NCI-H1105 treated with DMSO at 0.1 percent for 48 hours (cell line): ENCODE measurements at regions not wholly inside any gene's neighbourhood (a gene's known extent, or its start where the extent isn't known, plus 50 kb on each side); places are given as distances from the start of the nearest gene placed in this dataset.

Experiments
- DNase-seq: peaks from one replicate; lab custom pipeline; 2025; lab: John Stamatoyannopoulos, UW

DNA sequence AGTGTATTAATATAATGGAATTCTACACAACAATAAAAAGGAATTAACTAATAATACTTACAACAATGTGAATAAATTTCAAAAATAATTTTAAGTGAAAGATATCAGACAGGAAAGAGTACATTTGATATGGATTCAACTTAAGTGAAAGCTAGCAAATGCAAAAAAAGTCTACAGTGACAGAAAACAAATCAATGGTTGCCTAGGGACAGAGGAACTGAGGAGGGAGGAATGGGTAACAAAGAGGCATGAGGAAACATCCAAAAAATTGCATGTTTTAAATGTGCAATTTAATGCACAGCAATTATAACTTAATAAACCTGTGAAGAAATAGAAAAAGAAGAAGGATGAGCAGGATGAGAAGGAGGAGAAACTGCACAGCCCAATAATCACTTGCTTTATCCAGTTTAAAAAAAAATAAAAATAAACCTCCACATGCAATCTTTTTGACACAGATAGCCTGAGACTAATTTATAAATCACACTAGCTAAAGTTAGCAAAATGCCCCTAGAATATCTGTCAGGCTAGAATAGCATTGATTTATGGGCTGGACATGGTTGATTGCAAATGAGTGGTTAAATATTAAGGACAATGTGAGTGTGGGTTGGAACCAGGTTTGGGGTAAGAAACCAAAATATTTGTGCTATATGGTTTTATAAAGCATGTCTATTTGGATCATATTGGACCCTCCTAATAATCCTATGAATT, 1089.1 kb downstream of the TRHDE start:
- DNase-seq, result no peak

DNA sequence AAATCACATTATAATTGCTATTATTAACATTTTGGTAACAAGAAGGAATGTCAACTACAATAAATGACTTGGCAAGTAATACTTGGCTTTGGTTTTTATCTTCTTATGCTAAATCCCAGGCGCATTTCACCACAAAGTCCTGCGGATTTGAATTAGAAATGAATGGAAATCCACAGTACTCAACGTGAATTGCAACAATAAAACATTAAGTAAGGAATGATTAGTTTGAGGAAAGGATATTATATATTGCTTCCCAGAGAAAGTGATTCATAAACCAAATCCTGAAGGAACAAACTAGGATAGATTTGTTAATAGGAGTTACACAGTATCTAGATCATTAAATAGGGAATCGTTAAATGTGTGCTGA, 1089.7 kb downstream of the TRHDE start:
- no peak for DNase-seq

DNA sequence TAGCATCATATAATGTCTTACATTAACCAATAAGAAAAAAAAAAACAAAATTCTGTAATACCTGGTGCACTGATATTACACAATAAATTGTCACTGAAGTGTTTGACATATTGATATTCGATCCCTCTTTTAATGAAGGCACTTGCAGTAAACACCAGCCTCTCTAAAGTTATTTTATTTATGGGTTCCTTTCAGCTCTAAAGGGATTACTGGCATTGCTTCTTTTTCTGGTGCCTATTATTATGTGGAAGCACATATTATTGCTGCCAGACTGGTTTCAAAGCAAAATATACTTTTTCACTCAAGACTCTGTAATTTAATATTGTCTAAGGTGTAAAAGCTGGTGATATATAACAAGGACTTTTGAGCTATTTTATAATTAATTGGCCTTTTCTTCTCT, 1090.5 kb downstream of the TRHDE start:
- DNase-seq, result peak; percentile 40

DNA sequence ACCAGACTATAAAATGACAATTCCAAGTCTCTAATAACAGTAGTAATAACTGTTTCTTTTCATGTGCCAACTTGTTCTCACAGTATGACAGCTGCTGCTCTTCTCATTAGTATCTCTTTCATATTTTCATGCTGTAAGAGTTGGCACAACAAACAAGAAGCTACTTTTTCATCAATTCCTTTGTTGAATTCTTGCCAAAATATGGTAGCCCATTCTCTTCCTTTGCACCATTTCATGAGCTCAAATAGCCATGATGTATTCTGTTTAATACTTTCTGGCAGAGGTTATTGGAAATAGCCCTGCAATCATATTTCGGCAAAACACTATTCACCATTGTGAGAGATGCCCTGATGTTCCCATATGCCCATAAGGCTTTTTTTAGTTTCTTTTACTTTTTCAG, 1100.7 kb downstream of the TRHDE start:
- peak; percentile 89 for DNase-seq

DNA sequence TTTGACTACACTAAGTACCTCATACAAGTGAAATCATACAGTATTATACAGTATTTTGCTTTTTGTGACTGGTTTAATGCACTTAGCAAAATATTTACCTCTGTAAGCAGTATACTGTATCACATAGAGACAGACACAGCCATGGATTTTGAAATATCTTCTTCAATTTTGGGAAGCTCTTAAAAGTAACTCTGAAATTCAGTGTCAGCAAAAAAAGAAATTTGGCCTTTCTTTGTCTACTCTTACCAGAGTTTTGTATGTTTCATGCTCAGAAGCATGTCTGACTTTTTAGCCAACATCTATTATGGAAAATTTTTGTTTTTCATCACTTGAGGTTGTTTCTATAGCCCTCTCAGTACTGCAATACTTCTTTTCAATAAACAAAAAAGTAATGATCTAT, 1102.2 kb downstream of the TRHDE start:
- DNase-seq, result no peak

DNA sequence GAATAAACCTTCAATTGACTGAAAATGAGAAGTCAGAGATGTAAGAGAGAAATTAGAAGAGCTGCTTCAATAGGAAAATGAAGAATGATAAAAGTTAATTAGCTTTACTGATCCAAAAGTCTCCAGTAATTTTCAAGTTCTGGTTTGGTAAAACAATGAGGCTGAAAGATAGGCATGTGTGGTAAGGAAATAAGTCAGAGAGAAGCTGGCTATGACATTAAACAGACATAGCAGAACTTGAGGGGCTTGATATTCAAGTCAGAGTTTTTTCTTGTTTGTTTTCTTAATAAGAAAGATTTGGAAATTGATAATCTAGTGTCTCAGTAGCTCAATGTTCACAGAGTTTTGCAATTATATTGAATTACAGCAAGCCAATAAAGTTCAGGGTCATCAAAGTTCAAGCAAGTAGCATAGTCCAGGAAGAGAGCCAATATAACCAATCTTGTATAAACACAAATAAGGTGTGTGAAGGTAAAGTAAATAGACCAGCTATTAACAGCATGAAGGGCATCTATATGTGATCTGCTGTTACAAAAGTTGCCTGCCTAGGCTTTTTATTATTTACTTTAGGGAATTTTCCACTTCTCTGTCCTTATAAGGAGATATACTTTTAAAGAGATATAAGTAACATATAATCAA, 1111.5 kb downstream of the TRHDE start:
- DNase-seq, result peak; percentile 87

DNA sequence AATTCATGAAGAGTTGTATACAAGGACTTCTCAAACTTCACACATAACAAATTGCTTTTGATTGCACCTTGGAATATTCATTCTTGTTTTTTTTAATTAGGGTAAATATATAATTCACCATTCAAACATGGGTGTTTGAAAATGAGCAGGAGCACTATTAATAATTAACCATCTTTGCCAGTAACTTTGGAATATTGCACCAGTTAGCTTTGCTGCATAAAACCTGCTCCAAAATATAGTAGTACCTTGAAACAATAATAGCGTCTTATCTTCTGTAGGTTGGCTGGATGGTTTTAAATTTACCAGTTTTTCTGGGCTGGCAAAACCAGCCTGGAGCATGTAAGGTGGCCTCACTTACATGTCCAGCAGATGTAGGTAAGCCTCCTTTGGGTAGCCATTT, 1112.4 kb downstream of the TRHDE start:
- no peak for DNase-seq

DNA sequence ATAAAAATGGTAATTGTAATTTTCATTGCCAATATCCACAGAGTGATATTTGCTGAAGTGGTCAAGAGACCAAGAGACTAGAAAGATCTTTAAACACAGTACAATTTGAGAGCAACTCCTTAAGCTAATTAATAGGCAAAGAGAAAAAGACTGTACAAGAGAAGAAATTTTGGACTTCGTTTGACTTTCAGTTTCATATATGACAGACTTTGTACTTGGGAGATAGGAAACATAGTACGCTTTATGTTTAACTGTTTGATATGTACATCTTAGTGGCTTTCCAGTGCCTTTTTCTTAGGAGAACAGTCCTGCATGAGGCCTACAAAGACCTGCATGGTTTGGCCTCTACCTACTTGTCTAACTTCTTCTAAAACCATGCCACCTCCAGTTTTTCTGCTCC, 1118.1 kb downstream of the TRHDE start:
- no peak for DNase-seq

DNA sequence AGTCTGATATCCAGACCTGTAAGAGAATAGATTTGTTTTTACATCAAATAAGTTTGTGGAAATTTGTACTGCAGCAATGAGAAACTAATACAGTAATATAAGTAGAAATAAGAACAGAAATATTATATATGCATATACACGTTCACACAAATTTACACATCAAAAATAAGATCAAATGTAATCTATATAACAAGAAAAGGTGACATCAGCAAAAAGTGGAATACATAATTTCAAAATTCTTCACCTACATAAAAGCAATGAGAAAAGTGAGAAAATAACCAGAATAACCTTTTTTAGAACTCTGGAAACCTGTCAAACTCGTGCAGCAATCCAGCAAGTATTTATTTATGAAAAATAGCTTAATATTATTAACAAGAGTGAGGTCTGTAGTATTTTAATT, 1124.6 kb upstream of the ATXN7L3B start:
- DNase-seq, result no peak

DNA sequence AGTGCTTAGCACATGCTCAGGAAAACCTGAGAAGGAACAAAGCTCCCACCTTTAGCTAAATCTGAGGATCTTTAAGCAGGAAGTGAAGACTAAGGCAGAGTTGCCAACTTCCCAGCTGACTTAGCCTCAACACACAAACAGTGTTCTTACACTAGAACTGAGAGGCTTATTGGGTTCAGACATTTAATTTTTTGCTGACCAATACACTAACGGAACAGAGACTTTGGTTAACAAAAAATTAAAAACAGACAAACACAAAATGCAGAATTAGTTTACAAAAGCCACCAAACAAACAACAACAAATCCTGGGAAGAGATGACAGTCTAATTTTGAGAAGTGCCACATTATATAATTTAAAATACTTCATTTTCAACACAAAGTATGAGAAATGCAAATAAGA, 1123.7 kb upstream of the ATXN7L3B start:
- DNase-seq, result no peak

DNA sequence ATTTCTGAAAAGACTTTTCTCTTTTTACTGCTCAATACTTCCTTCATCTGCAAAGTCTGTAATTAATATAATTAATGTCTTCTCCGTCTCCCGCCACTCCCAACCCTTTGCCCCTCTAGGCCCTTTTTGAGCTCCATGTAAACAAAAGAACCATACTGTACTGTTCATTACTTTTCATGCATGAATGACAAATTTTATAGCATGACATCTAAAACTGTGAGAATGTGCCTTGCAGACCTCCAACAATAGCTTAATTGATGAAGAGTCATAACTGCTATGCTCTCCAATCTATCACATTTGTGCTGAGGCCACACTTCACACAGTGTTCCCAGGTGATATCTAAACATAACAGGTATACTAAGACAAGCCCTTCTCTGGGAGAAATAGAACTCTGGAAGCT, 1122.7 kb upstream of the ATXN7L3B start:
- no peak for DNase-seq

DNA sequence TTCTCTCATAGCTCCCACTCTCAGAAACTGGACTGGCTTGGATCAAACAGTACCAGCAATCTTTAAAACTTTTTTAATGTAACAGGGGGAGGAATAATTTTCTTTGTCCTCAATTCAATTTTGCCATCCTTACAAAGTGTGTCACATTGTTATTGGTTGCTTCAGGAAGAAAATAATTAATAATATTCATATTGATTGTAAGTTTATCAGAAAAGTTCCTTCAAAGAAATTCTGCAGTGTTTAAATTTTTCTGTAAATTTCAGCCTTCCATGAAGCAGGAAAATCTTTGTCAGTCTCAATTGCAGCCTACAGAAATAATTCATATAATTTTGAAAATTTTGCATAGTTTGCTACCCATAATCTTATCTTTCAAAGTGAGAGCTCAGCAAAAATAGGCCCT, 1119.1 kb upstream of the ATXN7L3B start:
- DNase-seq, result no peak

DNA sequence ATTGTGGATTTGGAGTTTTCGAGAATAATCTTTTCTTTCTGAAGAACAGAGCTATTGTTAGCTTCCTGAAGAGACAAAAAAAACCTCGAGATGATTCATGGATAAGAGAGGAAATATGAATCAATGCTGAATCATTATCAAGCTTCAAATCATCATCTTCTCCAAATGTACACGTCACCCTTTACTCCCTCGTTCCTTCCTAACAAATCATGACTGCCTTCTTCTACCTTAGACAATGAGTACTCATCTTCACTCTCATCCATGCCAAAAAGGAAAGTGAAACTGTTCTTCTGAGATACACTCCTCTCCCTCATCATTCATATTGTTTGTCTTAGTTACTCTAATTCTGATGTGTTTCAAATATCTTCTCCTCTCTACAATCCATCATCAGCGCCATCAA, 1115.8 kb upstream of the ATXN7L3B start:
- DNase-seq, result no peak

DNA sequence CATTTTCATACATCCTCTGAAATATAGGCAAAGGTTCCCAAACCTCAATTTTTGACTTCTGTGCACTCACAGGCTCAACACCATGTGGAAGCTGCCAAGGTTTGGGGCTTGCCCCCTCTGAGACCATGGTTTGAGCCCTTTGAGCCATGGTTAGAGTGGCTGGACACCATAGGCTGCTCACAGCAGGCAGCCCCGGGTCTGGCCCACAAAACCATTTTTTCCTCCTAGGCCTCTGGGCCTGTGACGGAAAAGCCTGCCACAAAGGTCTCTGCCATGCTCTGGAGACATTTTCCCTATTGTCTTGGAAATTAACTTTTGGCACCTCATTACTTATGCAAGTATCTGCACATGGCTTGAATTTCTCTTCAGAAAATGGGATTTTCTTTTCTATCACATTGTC, 1113.2 kb upstream of the ATXN7L3B start:
- DNase-seq, result no peak

DNA sequence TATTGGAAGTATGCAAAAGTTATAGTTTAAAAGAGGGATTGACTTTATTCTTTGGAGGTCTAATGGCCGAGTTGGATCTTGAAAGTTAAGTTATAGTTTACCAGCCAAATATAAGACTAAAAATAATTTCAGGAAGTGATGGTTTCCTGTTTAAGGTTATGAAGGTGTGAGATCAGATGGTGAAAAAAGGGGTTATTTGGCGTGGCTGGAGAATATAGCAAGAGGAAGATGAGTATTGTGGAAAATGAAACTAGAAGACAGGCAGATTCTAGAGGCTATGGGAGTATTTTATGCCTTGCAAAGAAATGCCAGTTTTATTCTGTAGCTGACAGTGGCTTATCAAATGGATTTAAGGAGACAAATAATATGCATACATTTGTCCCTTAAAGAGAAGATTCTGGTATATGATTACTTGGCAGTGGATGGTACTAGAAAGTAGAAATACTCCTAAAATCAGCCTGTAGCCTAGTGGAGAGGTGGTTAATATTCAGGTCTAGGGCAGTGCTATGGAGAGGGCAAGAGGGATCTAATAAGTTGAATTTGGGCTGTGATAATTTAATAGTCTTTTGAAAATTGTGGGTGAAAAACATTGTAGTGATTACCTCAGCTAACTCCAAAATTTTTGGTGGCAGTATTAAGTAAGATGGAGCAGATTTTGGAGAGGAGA, 1091.8 kb upstream of the ATXN7L3B start:
- no peak for DNase-seq

DNA sequence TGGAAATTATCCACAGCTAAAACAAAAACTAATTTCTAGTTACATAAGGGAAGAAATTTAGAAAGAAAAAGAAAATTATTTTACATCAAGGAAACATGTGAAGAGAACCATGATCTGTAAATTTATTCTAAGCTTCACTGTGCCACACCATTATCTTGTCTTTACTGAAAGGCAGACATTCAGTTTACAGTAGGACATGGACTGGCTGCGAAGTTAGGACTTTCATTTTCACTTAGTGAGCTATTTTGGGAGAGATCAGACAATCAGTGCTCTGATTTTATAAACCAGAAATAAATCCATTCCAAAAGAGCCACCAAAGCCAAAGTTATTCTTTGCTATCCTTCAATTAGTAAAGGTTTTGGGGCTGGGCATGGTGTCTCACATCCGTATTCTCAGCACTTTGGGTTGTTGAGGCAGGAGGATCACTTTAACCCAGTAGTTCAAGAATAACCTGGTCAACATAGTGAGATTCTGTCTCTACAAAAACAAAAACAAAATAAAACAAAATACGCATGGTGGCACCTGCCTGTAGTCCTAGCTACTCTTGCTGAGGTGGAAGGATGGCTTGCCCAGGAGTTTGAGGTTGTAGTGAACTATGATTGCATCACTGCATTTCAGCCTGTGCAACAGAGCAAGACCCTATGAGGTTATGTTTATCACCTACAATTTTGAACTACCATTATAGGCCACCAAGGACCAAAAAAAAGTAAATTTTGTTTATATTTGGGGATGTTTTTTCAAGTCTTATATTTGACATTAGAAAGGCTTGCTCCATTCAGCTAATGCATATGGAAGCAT, 1084.8 kb upstream of the ATXN7L3B start:
- no peak for DNase-seq

DNA sequence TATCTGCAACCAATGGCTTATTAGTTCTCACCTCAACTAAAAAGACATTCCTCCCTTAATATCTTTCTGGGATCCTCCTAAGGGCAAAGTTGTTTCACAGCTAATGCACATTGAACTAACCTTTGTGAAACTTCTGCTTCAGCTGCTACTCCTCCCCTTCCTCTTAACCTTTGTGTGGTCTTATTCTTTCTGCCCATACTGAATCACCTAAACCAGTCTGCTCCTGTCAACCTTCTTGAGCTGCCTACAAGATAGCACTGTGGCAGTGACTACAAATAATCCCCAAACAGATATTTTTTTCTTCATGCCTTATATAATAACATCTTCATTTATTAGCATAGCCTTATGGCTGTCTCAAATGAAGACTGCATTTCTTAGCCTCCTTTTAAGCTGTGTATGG, 1077.4 kb upstream of the ATXN7L3B start:
- no peak for DNase-seq

DNA sequence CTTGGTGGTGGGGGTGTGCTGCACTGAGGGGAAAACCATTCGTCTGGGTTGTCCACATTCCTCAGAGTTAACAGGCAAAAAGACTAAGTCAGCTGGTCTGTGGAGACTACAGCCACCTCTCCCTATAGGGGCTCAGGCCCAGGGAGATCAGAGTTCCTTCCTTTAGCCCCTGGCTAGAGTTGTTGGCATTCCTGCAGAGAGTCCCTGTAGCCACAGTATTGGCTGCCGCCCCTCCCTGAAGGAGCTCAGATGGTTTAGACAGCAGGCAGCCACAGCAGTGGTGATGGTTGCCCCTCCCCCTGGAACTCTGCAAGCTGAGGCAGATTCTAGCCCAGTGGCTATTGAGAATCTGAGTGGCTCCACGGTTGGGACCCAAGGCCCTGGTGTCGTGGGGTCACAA, 1072.5 kb upstream of the ATXN7L3B start:
- DNase-seq, result no peak

DNA sequence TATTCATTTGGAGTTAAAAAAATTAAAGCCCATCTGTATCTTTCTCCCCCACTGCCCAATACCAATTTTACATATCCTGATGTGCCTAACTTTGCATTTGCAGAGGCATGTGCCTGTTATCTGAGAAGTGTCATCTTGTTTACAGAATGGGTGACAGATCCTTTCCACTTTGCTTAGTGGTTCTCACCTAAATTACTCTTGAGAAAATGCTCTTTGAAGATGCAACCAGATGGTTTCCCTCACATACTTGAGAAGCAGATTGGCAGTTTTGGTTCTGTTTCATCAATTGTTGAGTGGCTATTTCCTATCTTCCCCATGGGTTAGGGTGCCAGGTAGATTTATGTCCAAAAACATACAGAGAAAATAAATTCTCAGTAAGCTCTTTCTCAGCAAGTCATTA, 1051.4 kb upstream of the ATXN7L3B start:
- DNase-seq, result no peak

DNA sequence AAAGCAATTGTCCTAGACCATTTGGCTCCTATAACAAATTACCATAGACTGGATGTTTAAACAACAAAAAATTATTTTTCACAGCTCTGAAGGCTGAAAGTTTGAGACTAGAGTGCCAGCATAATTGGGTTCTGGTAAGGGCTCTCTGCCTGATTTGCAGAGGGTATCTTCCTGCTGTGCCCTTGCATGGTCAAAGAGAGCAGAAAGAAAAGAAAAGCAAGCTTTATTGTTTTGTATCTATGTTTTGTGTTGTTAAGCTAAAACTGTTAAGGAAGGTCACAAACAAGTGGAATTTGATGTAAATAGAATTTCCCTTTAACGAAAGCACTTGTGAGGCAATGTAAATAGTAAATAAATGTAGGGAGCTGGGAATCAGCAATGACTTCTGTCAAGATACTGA, 1031.0 kb upstream of the ATXN7L3B start:
- DNase-seq, result no peak

DNA sequence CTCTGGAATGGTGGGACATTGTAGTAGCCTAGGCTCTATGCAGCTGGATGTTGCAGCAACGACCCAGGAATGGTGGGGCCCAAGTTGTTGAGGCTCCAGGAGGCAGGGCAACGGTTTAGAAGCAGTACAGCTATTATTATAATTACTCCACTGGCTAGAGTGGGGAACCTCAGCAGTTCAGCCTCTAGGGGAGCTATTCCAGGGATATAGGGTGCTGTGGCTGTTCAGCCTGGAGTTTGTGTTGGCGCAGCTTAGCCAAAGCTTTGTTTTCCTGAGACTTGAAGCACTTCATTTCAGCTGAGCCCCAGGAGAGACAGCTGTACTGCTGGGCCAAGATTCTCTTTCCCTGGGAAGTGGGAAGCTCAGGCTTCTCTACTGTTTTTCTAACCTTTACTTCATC, 1023.0 kb upstream of the ATXN7L3B start:
- no peak for DNase-seq

DNA sequence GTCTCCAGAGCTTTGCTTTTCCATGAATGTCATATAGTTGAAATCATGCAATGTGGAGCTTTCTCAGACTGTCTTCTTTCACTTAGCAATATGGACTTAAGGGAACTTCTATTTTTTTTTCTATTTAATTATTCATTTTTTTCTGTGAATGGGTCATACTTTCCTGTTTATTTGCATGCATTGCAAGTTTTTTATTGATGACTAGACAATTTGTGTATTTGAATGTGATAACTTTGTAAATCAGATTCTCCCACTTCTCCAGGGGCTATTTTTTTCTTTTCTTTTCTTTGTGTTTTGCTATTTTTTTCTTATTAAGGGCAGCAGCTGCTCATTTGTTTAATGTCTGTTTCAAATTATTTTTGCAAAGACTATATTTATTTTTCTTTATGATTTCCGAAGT, 1019.8 kb upstream of the ATXN7L3B start:
- no peak for DNase-seq

DNA sequence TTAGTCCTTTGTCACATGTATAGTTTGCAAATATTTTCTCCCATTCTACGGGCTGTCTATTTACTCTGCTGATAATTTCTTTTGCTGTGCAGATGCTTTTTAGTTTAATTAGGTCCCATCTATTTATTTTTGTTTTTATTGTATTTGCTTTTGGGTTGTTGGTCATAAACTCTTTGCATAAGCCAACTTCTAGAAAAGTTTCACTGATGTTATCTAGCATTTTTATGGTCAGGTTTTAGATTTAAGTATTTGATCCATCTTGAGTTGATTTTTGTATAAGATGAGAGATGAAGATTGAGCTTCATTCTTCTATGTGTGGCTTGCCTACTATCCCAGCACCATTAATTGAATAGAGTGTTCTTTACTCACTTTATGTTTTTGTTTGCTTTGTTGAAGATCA, 1008.4 kb upstream of the ATXN7L3B start:
- no peak for DNase-seq
